ENCODE measurements at regions not wholly inside any gene's neighbourhood (a gene's known extent, or its start where the extent isn't known, plus 50 kb on each side); places are given as distances from the start of the nearest gene placed in this dataset.

DNA sequence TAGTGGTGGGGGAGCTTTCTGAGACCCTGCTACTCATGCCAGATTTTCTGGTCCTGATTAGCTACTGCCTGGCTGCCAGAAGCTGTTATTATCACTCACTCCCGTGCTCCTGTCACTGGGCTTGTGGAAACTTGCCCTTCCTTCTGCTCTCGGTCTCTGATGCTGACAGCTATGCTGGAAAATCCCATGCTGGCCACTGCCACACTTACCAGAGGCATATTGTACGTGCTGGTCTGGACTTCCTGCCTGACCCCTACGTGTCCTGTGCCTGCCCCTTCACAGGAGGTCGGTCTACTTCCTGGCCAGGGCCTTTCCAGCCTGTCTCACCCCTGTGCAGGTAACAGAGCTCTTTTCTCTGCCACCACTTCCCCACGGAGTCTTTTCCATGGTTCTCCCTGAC lies 149.4 kb upstream of the PLEKHG7 start:
- peak; percentile 96 for DNase-seq (ENCODE audit: low spot score)

DNA sequence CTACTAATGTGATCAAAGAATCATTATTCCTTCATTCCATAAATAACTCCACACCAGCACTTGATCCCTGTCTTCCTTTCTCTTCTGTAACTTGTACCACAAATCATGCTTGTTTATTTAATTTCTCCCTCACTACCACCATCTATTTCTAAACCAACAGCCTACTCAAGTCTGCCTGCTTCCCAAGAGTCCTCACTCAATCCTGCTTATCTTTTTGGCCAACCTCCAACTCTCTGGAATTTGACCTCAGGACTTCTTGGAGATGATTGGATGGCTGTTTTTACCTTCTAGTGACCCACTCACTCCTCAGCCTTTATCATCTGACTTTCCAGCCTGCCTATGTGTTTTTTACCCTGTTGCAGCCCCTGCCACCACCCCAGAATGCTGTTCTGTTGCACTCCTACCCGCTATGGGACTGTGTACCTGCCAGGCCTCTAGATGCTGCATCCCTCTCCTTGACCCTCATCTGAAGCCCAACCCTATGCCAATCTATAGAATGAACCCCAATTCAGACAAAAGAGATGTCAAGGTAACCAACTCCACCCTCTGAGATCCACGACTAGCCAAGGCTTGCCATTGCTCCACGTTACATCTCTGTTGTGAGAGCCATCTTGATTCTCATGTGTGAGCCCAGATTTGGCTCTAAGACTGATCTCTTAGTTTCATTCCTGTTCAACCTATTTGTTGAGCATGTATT lies 150.2 kb upstream of the PLEKHG7 start:
- DNase-seq (ENCODE audit: low spot score) = peak; percentile 85

DNA sequence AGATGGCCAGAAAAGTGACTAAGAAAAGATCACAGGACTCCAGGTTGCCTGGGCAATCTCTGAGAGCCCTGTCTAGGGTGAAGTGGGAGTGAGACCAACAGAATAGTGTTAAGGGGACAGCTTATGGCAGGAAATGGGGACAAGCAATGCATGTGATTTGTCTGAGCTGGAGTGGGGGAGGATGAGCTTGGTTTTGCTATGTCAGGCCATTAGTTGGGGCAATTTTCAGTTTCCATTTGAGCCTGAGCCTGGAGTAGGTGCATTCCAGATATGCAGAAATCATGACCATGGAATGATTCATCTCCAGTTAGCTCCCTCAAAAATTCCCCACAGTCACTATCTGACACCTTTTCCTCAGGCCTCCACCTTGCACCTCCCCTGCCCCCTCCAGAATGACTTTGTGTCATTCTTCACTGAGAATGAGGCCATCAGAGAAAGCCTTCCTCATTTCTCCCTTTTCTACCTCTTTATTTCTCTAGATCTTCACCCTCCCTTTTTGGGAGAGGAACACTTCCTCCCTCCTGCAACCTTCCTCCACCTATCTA lies 150.9 kb upstream of the PLEKHG7 start:
- peak; percentile 99 for DNase-seq (ENCODE audit: low spot score)

DNA sequence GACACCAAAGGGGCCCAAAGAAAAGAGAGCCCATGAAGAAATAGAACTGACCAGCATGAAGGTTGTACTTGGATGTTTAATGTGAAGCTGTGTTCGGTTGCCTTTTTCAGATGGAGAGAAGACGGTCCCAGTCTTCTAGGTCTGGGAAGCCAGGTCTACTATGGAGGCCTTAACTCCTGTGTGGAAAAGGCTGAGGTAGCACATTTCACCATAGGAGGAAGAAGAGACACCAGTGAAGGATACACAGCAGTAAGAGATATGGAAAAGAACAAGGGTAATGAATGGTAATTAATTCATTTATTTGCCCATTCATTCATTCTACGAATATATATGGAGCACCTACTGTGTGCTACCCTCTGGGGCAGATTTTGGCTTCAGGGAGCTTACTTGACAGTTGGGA lies 151.6 kb upstream of the PLEKHG7 start:
- DNase-seq (ENCODE audit: low spot score) = no peak

DNA sequence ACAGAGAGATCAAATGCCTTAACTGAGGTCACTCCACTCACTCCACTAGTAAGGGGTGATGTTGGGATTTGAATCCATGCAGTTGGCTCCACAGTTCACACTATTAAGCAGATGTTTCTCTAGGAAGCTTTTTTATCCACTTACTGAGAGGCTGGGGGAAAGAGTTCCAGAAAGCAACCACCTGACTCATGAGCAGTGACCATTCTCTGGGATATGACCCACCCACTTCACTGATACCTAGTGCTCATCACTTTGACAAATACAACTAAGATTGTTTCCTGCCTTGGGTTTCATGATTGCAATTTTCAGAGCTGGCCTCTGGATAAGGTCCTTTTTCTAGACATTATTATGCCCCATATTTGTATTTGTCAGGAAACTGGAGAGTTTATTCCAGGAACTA lies 152.1 kb upstream of the PLEKHG7 start:
- DNase-seq (ENCODE audit: low spot score) = peak; percentile 80

DNA sequence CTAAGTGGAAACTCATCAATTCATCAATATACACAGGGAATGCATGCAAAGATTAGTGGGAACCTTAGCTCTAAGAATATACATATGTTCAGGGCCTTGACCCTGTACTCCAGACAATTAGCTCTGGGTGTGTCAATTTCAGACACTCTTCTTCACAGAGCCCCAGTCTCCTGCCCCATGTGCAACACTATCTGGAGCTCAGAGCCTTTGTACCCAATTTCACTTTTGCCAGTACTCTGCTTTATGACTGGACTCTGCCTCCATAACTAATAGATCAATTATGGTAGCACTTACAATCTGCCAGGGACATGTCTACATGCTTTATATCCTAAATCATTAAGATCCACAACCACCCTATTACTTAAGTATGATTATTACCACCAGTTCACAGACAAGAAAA lies 152.5 kb upstream of the PLEKHG7 start:
- DNase-seq (ENCODE audit: low spot score) = no peak

DNA sequence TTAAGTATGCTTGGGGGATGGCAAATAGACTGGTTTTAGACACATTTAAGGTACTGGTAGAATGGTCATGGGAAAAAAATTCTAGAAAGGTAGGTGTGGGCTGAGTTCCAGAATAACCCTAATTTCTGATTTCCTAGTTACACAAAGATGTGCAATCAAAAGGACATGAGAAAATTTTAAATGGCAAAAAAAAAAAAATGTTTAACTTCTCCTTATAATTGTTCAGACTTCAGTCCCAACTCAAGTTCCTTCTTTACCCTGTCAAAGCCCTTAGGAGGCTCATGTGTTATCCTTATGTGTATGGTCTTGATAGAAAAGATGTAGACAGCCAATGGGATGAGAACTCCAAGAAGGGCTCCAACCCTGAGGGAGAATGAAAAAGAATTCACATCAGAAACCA lies 153.3 kb upstream of the PLEKHG7 start:
- DNase-seq (ENCODE audit: low spot score) = no peak

DNA sequence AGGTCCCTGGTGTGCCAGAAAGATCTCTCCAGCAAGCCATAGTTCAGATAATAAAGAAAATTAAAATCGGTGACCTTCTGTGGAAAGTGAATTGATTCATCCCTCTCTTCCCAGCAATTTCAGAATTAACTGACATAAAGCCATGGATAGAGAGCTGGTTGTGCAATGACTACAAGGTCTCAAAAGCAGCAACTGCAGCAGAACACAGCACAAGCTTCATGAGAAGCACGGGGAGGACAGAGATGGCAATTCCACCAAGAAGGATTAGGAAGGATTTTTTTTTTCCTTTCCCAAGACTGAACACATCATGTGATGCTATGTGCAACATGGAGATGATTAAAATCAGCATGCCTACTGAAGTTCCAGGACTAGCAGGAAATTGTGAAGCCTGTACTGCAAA lies 154.9 kb upstream of the PLEKHG7 start:
- no peak for DNase-seq (ENCODE audit: low spot score)

DNA sequence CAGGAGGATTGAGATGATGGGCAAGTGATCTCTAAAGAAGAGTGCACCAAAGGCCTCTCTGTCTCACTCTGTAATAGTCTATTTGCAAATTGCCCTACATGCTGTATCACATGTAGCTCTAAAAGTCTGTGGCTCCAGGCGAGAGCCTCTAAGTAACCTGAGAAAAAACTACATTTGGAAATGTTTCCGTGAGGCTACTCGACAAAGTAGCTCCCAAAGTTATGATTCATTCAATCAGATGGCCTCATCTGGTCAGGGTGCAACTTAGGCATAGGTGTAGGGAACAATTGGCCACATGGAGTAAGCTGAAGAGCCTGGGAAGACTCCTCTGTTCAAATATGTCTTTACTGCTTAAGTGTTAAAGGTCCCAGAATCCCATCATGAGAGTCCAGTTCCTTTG lies 155.4 kb upstream of the PLEKHG7 start:
- DNase-seq (ENCODE audit: low spot score) = no peak

DNA sequence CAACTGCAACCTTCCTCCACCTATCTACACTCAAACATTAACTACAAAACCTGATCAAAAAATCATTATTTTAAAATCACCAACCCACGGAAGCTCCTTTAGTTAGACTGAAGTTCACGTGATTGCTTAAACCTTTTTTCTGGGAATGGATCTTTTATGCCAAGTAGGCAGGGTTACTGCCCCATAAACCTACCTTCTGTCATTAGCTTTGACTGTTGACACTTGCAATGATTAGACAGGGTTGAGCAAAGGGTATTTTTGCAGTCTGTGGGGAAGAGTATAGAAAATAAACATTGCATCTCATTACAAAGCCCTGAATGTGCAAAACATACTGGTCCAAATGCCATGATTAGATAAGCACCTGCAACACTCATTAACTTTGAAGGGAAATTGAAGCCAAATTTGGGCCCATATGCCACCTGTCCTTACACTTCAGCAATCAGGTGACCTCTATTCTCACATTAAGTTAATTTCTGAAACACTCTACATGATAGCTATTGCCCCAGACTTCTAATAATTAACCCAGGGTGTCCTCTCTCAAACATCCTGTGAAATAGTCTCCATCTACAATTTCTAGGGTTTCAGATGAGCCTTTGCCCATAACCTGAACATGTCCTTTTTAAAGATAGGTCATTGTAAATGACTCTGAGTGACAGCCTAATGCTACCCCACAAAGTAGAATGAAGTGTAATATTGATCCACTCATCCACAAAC lies 156.0 kb upstream of the PLEKHG7 start:
- DNase-seq (ENCODE audit: low spot score) = no peak

DNA sequence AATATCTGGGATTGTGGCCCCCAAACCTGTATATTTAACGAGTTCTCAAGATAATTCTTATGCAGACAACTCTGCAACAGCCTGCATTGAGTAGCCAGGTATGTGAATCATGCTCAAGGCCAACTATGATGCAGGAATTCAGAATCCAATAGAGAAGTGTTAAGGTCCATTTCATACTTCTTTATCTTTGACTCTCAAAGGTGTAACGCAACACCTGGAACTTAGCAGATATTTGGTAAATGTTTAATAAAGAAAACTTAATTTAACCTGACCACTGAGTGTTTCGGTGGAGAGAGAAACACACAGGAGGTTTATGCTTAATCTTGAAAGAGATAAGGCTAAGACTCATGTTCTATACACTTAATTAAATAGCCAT lies 156.5 kb upstream of the PLEKHG7 start:
- DNase-seq (ENCODE audit: low spot score) = peak; percentile 54

DNA sequence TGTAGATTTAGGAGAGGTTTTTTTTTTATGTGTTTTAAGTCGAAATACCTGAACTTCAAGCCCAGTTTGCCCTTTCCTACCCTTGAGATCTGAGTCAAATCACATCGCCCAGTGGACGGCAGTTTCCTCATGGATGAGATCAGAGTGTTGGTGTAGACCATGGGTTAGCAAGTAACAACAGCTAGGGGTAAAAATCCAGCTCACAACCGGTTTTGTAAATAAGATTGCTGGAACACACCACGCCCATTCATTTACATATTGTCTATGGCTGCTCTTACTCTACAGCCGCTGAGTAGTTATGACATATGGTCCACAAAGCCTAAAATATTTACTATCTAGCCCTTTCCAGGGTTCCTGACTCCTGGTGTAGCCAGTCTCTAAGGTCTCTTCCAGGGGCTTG lies 158.5 kb upstream of the PLEKHG7 start:
- no peak for DNase-seq (ENCODE audit: low spot score)

DNA sequence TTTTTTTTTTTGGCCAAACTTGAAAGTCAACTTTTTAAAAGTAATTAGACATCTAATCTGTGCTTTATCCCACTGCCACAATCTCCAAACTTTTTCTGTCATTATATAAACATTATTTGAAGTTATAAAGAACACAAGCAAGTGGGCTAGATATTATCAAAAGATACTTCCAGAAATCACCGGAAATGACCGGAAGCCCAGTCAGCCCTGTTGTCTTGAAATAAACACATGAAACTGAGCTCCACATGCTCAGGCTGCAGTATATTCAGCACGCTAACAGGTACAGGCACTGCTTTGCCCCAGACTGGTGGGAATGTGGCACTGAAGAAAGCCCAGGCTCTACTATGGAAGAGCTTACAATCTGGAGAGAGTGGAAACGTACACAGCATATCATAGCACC lies 158.9 kb upstream of the PLEKHG7 start:
- DNase-seq (ENCODE audit: low spot score) = no peak

DNA sequence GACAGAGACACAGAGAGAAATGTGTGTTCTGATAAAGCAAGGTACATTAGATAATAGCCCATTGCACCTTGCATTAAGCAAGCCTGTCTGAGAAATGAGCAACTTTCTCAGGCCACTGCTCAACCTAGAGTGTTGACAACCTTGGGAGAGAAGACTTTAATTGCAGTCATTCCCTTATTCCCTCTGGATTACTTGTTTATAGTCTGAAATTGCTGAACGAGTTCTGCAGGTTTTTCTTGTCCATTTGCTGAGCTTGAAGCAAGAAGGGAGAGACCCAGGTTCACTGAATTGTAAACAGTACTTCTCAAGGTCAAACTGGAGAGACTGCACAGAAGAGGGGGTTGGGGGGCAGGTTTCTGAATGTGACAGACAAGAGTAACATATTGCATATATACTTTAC lies 159.4 kb upstream of the PLEKHG7 start:
- no peak for DNase-seq (ENCODE audit: low spot score)

DNA sequence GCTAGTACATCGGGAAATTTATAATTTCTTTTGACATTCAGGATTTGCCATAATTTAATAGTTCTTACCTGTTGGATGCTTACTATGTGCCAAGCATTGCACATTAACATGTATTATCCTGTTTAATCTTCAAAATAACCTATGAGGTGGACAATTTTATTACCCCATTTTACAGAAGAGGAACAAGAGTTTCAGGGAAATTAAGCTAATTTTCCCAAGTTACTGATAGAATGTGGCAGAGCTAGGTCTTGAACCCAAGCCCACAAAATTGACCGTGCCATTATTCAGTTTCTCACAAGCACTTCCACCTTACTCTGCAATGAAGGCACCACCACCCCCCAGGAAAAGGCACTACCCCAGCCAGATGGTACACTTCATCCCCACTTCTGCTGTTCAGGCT lies 161.1 kb upstream of the PLEKHG7 start:
- DNase-seq (ENCODE audit: low spot score) = no peak

DNA sequence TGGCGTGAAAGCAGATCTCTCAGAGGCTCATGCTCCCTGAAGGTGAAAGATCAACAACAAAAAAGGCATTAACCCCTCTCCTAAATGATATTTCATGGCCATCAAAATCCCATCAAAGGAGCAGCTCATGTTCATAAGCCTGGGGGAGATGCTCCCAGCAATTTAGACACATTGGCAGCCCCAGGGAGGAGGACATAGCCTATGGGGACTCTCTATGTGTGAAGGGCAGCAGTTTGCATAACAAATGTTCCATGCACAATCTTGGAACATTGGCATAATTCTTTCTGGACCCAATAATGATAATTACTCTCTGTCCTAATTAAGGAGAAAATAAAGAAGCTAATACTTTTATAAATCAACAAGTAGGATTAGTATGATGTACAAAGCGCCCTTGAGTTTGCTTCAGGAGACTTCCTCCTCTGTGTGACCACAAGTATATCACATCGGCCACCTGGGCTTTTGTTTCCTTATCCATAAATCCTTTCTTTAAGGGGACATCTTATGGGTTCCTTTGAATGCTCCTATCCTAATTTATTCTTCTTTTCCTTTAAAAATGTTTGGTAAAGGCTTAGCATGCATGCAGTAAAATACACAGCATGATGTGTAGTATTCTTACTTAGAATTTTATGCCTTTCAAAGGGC lies 161.9 kb upstream of the PLEKHG7 start:
- DNase-seq (ENCODE audit: low spot score) = no peak

DNA sequence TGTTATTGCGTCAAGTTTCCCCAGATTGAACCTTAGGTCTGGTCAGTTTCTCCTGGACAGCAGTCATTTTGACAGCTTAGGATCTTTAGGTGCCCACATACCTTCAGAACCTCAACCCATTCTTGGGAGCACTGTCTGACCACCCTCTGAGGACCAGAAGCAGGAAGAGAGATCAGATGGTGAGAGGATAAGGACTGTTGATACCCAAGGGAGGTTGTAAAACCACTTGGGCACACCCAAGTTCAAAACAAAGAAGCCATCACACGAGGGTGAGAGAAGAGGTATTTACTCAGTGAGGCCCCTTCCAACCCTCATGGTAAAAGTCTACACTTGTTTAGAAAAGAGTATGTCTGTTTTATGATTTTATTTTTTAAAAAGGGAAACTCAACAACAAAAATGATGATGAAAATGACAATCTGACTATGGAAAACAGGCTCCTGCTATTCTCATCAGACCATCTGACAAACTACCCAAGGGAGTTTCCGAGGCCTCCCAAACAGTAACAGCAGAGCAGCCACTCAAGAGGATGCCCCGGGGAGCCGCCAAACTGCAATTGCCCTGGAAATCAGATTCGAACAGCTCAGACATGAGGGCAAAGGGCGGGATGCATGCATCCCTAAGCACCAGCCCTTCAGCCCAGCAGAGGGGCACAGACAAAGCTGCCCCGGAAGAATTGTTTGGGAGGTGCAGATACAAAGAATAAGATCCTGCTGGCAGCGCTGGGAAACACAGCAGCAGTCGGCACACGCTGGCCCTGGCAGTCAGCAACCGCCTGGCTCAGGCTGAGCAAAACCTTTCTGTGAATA lies 162.6 kb upstream of the PLEKHG7 start:
- DNase-seq (ENCODE audit: low spot score) = peak; percentile 57

DNA sequence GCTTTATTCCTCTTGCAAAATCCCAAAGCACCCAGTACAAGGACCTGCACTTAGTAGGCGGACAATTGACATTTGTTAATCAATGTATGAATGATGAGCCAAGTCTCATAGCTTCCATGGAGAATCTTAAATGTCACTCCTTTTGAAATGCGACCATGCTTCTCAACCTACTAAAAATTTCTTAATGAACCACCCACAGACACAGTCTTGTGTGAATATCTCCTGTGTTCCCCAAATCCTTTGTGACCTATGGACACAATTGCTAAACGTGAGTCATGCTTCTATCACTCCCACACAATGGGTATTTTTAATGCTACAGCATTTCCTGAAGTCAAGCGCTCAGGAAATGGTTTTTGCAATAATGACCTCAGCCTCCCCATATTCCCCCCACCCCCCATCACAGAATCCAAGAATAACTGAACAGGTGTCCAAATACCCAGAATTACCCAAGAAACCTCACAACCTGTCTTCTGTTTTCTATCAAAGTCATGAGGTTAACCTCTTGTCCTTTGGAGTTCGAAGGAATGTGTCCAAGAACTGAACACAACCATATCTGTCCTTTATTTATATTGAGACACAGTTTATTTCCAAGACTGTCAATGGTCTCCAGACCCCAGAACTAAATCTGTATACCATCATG lies 163.6 kb upstream of the PLEKHG7 start:
- peak; percentile 93 for DNase-seq (ENCODE audit: low spot score)

DNA sequence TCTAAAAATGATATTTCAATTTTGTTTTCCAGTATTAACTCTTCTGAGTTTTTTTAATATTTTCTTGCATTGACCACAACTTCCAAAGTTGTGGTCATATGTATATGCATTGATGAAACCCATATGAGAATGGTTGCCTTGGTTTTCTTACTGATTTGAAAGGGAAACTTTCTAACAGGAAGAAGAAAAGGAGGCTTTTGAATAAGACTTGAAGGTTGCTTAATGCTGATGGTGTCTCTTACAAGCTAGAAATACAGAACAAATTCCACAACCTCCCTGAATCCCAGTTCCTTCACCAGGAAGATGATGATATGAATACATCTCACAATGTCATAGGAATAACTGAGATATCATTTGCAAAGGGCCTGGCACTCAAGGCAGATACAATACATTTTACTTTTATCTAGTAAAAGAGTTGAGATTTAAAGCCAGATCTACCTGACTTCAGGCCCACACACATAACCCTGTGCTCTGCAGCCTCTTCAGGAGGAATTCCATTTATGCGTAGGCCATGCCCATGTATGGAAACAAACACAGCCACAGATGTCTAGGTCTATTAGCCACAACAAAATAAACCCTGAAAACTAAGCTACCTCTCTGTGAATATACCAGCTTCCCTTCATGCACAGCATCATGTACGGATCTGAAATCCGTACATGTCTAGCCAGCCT lies 165.4 kb upstream of the PLEKHG7 start:
- DNase-seq (ENCODE audit: low spot score) = no peak

DNA sequence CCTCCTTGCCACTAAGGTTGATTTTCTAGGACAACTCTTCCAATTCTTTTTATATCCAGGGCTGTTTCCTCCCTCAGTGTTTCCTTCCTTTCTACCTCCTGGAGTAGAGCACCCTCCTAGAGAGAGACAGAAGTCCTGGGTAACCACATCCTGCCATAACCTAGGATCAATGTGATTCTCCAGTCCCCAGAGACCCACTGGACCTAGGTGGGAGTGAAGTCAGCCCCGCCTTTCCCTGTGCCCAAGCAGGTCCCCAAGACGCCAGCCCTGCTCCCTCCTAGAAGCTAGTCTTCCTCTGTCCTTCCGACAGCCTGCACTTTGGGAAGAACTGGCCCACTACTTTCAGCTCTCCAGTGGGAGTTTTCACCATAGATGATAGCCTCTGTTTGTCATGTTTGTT lies 166.8 kb upstream of the PLEKHG7 start:
- DNase-seq (ENCODE audit: low spot score) = no peak

DNA sequence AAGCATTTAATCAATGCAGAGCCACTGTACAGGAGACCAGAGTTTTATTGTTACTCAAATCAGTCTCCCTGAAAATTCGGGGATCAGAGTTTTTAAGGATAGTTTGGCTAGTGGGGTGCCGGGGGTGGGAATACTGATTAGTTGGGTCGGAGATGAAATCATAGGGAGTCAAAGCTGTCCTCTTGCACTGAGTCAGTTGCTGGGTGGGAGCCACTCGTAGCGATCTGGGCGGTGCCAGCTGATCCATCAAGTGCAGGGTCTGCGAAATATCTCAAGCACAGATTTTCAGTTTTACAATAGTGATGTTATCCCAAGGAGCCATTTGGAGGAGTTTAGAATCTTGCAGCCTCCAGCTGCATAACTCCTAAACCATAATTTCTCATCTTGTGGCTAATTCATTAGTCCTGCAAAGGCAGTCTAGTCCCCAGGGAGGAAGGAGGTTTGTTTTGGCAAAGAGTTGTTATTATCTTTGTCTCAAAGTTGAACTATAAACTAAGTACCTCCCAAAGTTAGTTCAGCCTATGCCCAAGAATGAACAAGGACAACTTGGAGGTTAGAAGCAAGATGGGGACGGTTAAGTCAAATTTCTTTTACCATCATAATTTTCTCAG lies 169.4 kb upstream of the PLEKHG7 start:
- no peak for DNase-seq (ENCODE audit: low spot score)
